ENCODE measurements at regions not wholly inside any gene's neighbourhood (a gene's known extent, or its start where the extent isn't known, plus 50 kb on each side); places are given as distances from the start of the nearest gene placed in this dataset.
"Not testable (repeated sequence)": the region's sequence is repeated elsewhere in the genome, so short reads cannot be mapped to it uniquely, and the experiment has no call there.

DNA sequence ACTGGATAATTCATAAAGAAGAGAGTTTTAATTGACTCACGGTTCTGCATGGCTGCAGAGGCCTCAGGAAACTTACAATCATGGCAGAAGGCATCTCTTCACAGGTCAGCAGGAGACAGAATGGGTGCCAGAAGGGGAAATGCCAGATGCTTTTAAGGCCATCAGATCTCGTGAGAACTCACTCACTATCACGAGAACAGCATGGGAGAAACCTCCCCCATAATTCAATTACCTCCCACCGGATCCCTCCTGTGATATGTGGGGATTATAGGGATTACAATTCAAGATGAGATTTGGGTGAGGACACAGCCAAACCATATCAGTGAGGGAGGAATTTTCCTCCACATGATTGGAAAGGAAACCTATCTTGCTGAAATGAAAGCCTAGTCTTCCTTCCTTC, 108.1 kb upstream of the TMEM132E start:
- DNase-seq: not testable (repeated sequence)

DNA sequence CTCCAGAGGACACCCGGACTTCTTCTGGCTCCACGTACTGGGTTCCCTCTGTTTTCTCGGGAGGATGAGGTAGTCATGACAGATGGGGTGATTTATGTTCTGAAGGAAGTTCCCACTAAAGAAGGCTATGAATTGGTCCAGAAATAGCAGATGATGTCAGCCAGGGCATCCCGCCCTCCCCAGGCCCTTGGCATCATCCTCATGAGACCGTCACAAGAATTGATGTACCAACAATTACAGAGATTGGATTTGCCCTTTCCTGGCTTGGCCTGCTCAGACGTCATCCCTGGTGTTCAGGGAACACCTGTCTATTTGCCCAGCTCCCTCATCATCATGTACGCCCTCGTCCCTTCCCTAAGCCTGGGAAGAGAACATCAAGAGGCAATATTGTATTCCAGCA, 102.8 kb upstream of the CCL1 start:
- no peak for DNase-seq

DNA sequence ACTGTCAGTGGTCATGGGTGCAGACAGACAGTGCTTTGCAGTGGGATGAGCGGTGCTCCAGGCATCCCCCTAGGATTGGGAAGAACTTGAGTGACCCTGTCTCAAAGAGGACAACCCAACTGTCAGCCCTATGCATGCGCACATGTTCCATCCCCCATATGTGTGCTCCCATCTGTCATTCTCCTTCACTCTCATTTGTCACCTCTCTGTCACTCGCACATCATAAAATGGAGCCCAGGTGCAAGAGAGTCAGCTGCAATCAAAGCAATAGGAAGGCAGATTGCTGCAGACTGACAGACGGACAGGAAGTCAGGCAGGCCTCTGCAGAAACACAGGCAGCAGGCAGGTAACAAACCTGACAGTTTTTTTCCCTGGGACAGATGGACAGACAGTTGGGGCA, 101.8 kb upstream of the CCL1 start:
- DNase-seq: no peak

DNA sequence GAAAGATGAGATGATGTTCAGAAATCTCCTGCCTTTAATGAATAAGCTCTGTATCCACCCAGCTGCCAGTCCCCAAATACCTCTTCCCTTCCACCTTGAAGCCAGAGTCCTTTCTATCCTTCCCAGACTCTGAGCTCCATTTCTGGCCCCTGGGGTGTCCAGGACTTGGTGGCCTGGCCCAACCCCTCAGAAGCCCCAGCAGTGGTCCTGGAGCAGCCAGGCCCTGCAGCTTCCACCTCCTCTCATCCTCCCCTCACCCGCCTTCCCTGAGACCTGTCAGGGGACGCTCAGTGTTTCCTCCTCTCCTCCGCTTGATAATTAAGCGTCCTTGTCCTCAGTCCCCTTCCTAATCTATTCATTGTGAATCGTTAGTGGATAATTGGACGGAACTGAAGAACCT, 95.2 kb upstream of the CCL1 start:
- no peak for DNase-seq

DNA sequence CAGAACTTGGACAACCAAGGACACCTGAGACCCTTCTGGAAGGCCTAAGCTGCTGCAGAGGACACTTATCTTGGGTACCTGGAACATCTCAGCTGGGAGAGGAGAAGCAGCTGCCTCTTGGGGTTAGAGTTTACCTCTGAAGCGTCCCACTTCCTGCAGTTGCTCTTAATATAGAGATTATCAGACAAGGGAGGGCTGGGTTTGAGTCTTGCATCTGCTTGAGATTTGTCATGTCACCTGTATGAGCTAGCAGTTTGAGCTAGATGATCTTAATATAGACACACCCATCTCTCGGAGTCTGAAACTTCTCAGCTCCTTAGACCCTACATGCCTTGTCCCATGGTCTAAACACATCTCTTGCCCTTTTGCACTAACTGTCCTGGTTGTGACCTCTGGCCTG, 93.1 kb upstream of the CCL1 start:
- no peak for DNase-seq

DNA sequence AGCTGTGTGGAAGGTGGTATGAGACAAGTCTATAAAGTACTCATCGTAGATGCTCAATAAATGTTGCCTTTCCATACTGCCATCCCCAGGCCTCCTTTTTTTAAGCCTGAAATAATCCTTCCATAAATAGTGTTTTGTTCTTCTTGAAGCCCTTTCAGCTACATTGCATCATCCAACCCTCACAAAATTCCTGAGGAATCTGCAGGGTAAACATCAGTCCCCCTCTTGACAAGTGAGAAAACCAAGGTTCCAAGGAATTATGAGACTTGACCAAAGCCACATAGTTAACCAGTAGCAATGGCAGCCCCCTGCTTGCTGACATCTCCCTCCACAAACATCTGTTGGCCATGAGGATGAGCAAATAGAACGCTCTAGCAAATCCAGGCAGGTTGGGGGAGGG, 89.7 kb upstream of the CCL1 start:
- DNase-seq: no peak

DNA sequence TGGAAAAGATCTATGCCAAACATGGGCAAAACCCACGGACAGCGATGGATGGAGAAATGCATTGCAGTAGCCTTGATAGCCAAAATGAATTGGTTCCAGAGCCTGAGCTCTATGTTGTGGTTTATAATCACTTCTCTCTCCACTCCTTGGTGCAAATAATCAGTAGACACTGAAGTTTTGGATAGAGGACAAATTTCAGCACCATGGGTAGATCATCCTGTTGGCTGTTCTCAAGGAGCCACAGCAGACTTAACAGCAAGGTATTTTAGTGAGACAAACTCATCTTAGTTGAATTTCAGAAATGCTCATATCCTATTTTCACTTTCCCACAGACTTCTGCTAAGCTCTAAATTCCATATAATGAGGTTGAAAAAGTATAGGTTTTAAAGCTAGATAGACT, 88.3 kb upstream of the CCL1 start:
- no peak for DNase-seq

DNA sequence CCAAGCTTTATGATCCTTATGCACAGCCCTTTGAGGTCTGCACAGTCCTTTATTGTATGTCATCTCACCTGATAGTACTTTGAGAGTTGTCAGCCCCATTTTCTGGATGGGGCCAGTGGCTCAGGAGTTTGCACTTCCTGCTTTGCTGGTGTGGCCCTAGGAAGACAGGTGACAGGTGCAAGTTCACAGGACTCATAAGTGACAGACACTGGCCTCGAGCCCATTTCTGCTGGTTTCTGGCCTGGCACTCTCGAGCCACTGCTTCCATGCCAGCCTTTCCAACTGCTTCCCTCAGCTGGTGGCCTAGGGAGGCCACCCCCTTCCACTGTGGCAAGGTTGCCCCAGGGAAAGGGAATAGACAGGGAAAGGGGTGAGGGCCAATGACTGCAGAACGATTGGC, 84.4 kb upstream of the CCL1 start:
- no peak for DNase-seq

DNA sequence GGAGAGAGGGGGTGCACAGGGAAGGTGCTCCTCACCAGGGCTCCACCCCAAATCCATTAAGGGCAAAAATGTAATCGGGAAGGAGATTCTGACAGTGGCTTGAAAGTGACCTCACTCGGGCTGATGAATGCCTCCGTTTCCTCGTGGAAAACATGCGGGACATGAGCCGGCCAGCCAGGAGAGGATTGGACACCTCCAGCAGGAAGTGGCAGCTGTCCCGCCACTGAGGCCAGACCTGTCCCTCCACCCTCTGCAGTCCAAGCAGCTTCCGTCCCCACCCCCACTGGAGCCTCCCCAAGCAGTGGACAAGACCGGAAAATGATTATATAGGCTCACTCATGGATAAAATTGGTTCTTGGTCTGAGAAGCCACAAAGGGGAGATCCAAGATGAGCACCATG, 82.1 kb upstream of the CCL1 start:
- DNase-seq: no peak

DNA sequence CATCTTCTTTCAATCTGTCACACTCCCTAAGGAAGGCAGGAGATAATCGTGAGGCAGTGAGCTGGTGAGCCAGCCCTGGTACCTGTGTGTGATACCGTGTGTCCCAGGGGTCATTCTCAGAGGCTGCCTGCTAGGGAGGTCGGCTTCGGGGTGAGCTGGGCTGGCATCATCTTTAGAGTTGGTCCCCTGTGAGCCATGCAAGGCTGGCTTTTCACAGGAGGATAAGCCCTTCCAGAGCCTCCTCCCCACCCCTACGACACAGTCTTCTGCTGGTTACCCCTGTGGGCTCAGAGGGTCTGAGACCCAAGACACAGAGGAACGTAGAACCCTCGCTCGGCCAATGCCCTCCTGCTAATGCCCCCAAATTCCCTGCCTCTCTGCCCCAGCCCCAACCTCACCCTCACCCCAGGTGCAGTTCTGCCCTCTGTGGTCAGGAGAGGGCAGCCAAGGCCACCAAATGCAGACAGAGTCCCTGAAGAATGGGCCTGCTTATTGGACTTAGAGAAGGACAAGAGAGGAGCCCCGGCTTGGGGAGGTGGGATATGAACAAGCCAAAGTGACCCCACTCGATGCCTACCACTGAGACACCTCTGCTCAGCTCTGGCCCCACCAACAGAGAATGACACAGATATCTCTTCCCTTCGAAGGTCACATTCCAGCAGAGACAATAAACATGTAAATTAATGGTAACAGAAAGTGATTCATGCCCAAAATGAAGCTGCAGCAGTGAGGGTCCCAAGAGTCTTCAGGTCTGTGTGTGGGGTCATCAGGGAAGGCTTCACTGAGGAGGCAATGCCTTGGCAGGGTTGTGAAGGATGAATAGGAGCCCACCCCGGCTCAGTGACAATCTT, 80.8 kb upstream of the CCL1 start:
- no peak for DNase-seq

DNA sequence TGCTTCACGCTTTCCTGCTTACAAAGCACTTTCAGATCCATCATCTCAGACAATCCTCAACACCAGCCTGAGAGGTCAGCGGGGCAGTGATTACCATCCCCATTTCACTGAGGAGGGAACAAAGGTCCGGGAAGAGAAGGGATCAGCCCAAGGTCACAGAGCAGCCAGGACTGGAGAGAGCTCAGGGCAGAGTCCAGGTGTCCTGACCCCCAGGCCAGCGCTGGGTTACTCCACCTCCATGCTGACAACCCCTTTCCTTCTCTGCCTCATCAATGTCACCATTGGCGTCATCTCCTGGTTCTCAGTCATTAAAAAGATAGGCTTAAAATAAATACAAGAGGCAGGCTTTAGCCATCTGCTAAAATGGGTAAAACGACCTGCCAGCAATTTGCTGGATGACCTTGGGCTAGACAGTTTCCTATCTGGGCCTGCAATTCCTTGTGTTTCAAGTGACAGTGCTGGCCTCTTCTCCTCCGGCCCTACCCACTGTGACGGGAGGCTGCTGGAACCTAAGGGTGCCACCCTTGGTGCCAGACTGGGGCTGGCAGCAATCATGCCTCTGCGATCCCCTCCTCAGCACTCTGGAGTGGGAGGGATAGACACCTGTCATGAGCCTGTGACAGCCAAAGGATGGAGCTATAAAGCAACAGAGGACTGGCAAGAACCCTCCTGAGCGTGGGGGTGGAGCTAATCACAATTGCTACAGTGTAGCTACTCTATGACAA, 79.5 kb upstream of the CCL1 start:
- no peak for DNase-seq

DNA sequence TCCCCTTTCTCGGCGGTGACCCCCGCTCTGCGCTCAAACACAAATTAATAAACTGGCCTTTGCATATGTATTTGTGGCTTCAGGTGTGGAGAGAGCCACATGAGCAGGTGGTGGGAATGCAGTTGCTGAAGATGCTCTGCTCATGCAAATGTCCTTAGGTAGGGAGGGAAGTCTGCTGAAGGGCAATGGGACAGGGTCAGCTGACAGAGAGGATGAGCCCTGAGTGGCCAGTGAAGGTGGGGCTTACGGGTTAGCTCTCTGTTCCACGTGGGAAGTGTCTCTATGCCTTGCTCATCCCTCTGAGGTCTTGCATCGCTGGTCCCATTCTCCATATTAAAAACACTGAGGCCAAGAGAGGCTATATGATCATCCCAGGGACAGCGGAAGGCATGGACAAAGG, 74.2 kb upstream of the CCL1 start:
- DNase-seq: no peak

DNA sequence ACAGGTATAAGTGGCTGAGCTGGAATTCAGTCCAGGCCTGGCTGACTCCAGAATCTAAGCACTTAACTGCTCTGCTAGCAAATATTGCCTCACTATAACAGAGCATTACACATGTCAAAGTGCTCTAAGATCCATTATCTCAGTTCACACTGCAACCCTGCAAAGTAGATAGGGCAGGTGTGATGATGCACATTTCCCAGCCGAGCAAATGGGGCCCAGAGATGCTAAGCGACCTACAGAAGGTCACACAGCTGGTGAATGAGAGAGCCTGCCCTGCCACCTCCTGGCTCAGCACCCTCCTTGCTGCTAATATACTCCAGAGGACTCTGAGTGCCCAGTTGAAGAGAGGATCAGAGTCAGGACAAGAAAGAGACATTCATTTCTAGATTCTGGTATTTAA, 73.6 kb upstream of the CCL1 start:
- no peak for DNase-seq

DNA sequence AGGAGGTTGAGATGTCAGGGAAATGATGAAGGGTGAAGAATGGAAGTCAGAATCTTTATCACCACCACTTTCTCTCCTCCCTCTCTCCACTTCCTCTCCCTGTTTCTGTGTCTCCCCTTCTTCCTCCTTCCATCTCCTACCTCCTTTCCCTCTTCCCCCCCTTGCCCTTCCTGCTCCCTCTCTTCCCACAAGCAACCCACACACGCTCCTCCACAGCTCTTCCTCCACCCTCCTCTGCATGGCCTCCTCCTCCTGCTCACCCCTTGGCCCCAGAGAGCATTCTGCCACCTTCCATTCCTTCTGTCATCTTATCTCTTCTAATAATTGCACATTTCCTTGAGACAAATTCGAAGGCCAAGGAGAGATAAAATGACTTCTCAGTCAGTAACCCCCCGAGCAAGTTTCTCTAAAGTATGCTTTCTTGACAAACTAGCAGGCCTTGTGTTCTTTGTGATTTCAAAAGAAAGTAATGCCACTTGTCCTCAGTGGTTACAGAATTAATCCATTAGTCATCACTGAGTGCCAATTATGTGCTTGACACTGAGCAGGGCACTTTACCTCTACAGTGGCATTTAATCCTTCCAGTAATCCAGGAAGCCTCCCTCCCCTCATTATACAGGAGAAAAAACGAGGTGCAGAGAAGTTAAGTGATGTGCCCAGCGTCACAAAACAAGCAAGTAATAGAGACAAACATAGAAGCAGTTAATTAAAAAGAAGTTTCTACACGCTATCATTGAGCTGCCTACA, 72.3 kb upstream of the CCL1 start:
- no peak for DNase-seq

DNA sequence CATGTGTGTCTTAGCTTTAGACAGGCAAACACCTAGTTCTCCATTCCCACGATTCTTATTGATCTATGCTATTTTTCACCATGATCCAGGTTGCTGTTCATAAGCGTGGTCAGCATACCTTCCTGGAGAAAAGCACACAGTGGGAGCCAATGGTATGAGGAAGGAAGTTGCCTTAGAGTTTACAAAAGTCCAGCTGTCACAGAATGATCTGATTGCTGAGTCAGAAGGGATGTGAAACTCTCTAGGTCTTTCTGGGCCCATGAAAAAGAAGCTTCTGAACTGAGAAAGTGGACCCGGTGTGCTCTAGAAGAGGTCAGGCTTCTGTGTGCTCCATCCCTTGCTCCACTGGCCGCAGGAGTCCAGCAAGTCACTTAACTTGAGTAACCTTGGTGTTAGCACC, 71.0 kb upstream of the CCL1 start:
- no peak for DNase-seq

DNA sequence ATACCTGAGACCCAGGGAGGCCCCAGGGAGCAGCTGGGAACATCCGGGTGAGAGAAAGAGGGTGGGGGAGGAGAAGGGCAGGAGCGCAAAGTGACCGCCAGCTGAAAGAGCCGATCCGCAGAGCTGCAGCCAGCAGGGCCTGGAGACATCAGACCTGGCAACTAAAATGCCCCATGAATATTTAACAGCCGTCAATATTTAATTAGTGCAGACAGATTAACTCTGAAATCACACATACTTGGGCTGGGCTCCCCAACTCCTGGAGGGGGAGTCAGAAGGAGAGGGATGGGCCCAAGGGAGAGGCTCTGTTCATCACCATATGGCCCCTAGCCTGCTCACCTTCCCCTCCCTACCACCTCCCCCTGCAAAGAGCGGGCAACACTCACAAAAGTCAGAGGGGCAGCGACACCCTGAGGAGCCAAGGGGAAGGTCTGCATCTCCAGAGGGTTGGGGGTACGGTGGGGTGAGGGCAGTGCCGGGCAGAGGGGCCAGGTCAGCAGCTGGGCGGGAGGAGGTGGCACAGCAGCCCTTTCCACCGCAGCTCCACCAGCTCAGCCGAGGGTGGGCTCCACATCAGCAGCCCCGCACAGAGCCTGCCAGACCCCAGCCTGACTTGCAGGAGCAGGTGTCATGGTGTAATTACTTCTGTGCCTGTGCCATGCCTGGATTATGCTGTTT, 61.9 kb upstream of the CCL1 start:
- no peak for DNase-seq

DNA sequence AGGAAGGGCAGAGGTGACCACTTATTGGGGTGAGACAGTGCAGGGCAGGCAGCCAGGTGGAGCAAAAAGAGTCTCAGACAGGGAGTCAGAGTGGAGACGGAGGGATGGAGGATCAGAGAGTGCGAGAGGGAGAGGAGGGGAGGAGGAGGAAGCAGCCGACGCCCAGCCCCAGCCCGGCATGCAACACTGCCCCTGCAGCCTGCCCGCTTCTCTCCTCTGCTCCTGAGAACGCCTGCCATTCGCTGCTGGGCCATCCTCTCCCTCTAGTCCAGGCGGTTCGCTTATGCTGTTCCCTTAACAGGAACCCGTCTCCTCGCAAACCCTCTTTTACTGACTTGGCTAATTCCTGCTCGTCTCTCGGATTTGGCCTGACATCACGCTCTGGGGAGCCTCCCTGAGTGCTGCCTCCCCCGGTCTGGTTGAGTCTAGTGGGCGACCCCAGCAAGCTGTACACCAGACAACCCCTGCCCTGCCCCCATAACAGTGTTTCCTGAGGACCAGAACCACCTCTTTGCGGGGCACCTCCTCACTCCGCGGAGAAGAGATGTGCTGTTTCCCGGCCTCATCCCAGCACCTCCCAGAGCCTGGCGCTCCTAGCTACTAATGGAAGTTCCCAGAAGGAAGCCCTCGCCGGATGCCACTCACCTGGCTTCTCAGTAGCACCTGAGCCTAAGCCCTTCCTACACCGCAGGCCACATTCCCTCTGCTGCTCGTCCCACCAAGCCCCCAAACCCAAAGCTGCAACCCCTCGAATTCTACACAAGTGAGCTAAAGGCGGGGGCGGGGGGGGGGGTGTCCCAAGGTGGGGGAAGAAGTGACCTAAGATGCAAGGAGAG, 61.2 kb upstream of the CCL1 start:
- DNase-seq: no peak

DNA sequence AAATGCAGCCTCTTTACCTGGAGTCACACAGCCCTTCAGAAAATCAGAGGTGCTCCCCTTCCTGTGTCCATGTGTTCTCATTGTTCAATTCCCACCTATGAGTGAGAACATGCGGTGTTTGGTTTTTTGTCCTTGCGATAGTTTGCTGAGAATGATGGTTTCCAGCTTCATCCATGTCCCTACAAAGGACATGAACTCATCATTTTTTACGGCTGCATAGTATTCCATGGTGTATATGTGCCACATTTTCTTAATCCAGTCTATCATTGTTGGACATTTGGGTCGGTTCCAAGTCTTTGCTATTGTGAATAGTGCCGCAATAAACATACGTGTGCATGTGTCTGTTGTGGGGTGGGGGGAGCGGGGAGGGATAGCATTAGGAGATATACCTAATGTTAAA, 60.3 kb upstream of the CCL1 start:
- DNase-seq: not testable (repeated sequence)

DNA sequence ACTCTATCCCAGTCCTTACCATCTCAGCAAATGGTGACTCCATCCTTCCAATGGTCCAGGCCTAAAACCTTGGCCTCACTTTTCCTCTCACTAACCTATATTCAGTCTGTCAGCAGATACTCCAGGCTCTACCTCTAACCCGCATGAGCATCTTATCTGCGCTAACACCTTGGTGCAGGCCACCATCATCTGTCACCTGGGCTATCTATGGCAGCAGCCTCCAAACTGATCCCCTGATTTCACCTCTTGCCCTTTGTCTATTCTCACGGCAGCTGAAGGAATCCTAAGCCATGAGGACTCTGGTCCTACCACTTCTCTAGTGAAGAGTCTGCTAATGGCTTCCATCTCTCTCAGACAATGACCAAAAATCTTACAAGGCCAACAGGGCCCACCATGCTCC, 57.9 kb upstream of the CCL1 start:
- DNase-seq: no peak

DNA sequence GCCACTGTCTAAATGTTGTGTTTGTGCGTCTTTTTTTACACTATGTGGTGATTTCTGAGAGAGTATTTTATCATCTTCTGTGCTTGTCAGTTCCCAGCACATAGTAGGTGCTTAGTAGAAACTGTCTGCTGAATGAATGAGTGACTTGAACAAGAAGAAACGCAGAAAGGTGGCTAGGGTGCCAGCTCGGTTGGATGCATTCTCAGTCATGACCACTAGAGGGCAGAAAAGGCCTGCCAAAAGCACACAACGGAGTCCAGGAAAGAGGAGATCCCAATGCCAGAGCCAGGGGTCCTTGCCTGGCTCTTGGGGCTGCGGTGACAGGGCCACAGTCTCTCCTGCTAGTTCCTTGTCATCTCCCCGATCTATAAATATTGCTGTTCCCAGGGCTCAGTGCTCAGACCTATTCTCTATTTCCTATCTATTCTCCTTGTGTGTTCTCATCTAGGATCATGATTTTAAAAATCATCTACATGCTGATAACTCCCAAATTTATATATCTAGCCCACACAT, 57.3 kb upstream of the CCL1 start:
- peak; percentile 18 for DNase-seq

DNA sequence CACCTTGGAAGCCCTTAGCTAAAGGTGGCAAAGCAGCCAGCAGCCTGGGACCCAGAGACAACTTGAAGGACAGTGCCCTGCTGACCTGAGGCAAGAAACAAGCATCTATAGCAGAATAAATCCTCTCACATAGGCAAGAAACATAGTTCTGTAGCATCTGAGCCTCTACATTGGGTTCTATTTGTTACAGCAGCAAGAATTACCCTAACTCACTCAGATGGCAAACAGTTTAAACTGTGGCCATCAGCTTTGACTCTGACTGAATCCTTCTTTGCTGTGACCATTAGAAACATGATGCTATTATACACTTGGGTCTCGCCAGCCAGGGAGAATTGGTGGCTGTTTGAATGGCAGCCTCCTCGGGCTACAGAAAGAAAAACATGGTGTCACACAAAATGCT, 53.1 kb upstream of the CCL1 start:
- no peak for DNase-seq

DNA sequence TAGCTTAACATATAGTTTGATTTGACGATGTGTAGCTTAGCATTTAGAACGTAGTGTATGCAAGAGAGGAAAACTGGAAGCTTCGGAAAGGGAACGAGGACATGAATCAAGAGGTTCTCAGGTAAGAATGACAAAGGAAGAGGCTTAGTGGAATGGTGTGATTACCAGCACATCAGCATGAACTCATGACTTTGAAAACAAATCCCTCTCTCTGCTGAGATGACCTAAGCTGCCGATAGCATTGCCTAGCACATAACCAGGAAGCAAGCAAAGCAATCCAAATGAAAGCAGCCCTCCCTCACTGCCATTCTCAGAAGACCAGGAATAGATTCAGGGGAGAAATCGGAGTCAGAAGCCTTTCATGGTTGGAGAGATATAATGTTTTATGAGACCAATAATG, 51.3 kb upstream of the CCL1 start:
- no peak for DNase-seq
